ENCODE measurements at regions not wholly inside any gene's neighbourhood (a gene's known extent, or its start where the extent isn't known, plus 50 kb on each side); places are given as distances from the start of the nearest gene placed in this dataset.

GRCh38 chr2:241974851-241975592, 105.5 kb downstream of the RTP5 start:
- Histone ChIP-seq H2AFZ (ENCODE audit: low read depth) (no peak overlapping the region), H3K4me3 (IDR thresholded peaks at IDR 0.05; ENCODE audit: insufficient read depth, low read depth, low read length) (no peak overlapping the region), H3K9ac (no peak overlapping the region), H3K27me3 (ENCODE audit: insufficient read depth, low read depth) (no peaks in the 10 kb centered on the region), H3K27ac (no peak overlapping the region), H4K20me1 (ENCODE audit: insufficient read depth) (no peaks in the 10 kb centered on the region), H3K4me2 (no peak overlapping the region), H3K79me2 (ENCODE audit: insufficient read depth, low read depth) (no peaks in the 10 kb centered on the region), H3K4me1 (ENCODE audit: low read depth, poor library complexity, severe bottlenecking) (no peaks in the 10 kb centered on the region), H3K36me3 (ENCODE audit: insufficient read depth) (no peaks in the 10 kb centered on the region)
- TF ChIP-seq CTCF (conservative IDR thresholded peaks at IDR 0.05; ENCODE audit: low read depth, low read length), result no peak

GRCh38 chr2:241975593-241976284, 106.2 kb downstream of the RTP5 start:
- Histone ChIP-seq H3K79me2 (ENCODE audit: insufficient read depth, low read depth) (no peaks in the 10 kb centered on the region), H3K27ac (no peak overlapping the region), H3K4me3 (IDR thresholded peaks at IDR 0.05; ENCODE audit: insufficient read depth, low read depth, low read length) (no peak overlapping the region), H2AFZ (ENCODE audit: low read depth) (no peak overlapping the region), H4K20me1 (ENCODE audit: insufficient read depth) (no peaks in the 10 kb centered on the region), H3K36me3 (ENCODE audit: insufficient read depth) (no peaks in the 10 kb centered on the region), H3K9ac (no peak overlapping the region), H3K4me1 (ENCODE audit: low read depth, poor library complexity, severe bottlenecking) (no peaks in the 10 kb centered on the region), H3K4me2 (no peak overlapping the region), H3K27me3 (ENCODE audit: insufficient read depth, low read depth) (no peaks in the 10 kb centered on the region)
- no peak for TF ChIP-seq CTCF (conservative IDR thresholded peaks at IDR 0.05; ENCODE audit: low read depth, low read length)

- Histone ChIP-seq H3K4me1 (ENCODE audit: low read depth, poor library complexity, severe bottlenecking) (no peaks in the 10 kb centered on the region), H3K27me3 (ENCODE audit: insufficient read depth, low read depth) (no peaks in the 10 kb centered on the region), H3K27ac (no peak overlapping the region), H3K9ac (no peak overlapping the region), H3K4me3 (IDR thresholded peaks at IDR 0.05; ENCODE audit: insufficient read depth, low read depth, low read length) (no peak overlapping the region), H3K4me2 (no peak overlapping the region), H3K79me2 (ENCODE audit: insufficient read depth, low read depth) (no peaks in the 10 kb centered on the region), H2AFZ (ENCODE audit: low read depth) (no peak overlapping the region), H4K20me1 (ENCODE audit: insufficient read depth) (no peaks in the 10 kb centered on the region), H3K36me3 (ENCODE audit: insufficient read depth) (no peaks in the 10 kb centered on the region)
- TF ChIP-seq CTCF (conservative IDR thresholded peaks at IDR 0.05; ENCODE audit: low read depth, low read length), result no peak
These were observed 106.8 kb downstream of the RTP5 start for GRCh38 chr2:241976296-241976695.

GRCh38 chr2:241977557-241978300, 108.2 kb downstream of the RTP5 start:
- Histone ChIP-seq H3K27ac (no peak overlapping the region), H4K20me1 (ENCODE audit: insufficient read depth) (no peaks in the 10 kb centered on the region), H3K9ac (no peak overlapping the region), H3K4me3 (IDR thresholded peaks at IDR 0.05; ENCODE audit: insufficient read depth, low read depth, low read length) (no peak overlapping the region), H3K79me2 (ENCODE audit: insufficient read depth, low read depth) (no peaks in the 10 kb centered on the region), H2AFZ (ENCODE audit: low read depth) (no peak overlapping the region), H3K4me1 (ENCODE audit: low read depth, poor library complexity, severe bottlenecking) (no peaks in the 10 kb centered on the region), H3K36me3 (ENCODE audit: insufficient read depth) (no peaks in the 10 kb centered on the region), H3K4me2 (no peak overlapping the region), H3K27me3 (ENCODE audit: insufficient read depth, low read depth) (no peaks in the 10 kb centered on the region)
- TF ChIP-seq CTCF (conservative IDR thresholded peaks at IDR 0.05; ENCODE audit: low read depth, low read length), result no peak
